Cardiac fibroblast (primary cell): ENCODE measurements at regions not wholly inside any gene's neighbourhood (a gene's known extent, or its start where the extent isn't known, plus 50 kb on each side); places are given as distances from the start of the nearest gene placed in this dataset.

Experiments
- DNase-seq, 2 donors: peaks; one replicate each; pipeline versions ENCODE4 v3.0.0 to v3.0.0-alpha.2; 2010; ENCODE audit warnings: low read depth in 2 of 2
- H3K4me3 ChIP-seq, 2 donors: replicated peaks in 1 of 2; 1 replicate in 1 of 2; 2 replicates in 1 of 2; pipeline ENCODE4 v1.5.1; 2011; ENCODE audit warnings: low read depth in 2 of 2, low read length in 2 of 2, mild to moderate bottlenecking in 2 of 2, moderate library complexity in 1 of 2
- TF ChIP-seq, protein P1 (sequence below): IDR thresholded peaks from one replicate; pipeline ENCODE4 v1.5.1; 2011; ENCODE audit warnings: low read depth, mild to moderate bottlenecking, low read length, inconsistent platforms

DNA sequence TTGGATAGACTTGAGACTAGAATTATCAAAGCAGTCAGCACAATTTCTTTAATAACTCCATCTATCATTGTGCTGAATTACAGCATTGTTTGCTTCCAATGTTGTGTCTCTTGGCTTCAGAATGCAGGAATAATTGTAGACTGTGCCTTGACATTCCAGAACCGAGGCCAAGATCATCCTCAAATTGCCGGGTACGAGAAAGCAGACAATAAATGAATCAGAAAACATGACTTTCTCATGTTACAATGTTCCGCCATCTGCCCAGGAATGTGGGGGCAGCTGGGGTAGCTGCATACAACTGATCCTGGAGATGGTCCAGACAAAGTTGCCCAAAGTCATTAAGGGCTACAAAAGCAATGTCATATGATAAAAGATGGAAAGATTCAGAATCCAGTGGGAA lies 206.2 kb upstream of the SGCD start:
- TF ChIP-seq, protein P1, sequence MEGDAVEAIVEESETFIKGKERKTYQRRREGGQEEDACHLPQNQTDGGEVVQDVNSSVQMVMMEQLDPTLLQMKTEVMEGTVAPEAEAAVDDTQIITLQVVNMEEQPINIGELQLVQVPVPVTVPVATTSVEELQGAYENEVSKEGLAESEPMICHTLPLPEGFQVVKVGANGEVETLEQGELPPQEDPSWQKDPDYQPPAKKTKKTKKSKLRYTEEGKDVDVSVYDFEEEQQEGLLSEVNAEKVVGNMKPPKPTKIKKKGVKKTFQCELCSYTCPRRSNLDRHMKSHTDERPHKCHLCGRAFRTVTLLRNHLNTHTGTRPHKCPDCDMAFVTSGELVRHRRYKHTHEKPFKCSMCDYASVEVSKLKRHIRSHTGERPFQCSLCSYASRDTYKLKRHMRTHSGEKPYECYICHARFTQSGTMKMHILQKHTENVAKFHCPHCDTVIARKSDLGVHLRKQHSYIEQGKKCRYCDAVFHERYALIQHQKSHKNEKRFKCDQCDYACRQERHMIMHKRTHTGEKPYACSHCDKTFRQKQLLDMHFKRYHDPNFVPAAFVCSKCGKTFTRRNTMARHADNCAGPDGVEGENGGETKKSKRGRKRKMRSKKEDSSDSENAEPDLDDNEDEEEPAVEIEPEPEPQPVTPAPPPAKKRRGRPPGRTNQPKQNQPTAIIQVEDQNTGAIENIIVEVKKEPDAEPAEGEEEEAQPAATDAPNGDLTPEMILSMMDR: no peak
- no peak for DNase-seq

DNA sequence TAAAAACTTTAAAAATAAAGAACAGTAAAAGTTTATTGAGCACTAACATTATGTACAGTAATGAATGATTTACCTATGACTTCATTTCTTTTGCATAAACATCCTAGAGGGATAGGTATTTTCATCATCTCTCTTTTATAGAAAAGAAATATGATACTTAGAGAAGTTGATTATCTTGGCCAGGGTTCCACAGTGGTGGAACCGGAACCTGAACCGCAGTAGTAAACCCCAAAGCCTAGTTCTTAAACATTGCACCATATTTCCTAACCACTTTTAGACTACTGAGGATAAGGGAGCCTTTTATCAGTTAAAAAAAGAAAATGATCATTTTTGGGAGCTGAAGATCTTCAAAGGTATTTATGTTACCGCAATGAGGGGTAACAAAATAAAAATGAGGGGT lies 205.7 kb upstream of the SGCD start:
- TF ChIP-seq, protein P1: no peak
- H3K4me3 ChIP-seq: no peak overlapping the region
- DNase-seq: no peak

More for the DNA sequence above, 206.2 kb upstream of the SGCD start:
- no peak overlapping the region for H3K4me3 ChIP-seq

DNA sequence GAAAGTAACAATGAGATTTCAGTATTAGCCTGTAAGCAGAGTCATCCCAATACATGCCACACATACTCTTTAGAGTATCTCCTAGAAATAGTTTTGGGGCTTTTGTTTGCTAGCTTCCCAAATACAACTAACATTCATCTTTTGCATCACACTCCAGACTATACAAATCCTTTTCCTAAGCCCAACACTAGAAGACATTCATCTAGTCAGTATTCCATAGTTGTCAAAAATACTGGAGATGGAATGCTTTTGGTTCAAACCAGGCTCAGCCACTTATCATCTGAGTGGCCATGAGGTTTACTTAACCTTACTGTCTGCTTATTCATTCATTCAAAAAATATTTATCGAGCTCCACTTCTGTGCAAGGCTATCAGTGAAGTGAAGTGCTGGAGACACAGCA lies 205.1 kb upstream of the SGCD start:
- DNase-seq: no peak
- TF ChIP-seq, protein P1: no peak
- no peak overlapping the region for H3K4me3 ChIP-seq

DNA sequence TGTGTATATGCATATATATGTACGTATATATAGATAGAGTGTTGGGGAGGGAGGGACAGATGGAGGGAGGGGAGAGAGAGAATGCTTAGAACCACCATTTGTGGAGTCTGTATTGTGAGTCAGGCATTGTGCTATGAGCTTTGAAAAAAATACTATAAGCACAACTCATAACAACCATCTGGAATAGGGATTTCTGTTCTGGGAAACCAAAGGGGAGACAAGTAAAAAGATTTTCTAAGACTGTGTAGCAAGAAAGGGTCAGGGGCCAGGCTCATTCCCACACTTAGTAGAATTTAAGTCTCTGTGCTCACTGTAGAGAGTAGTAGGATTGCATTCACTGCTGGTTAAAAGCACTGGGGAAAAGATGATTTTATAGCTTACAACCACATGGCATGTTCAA lies 202.3 kb upstream of the SGCD start:
- H3K4me3 ChIP-seq: no peak overlapping the region
- no peak for DNase-seq
- TF ChIP-seq, protein P1: no peak

DNA sequence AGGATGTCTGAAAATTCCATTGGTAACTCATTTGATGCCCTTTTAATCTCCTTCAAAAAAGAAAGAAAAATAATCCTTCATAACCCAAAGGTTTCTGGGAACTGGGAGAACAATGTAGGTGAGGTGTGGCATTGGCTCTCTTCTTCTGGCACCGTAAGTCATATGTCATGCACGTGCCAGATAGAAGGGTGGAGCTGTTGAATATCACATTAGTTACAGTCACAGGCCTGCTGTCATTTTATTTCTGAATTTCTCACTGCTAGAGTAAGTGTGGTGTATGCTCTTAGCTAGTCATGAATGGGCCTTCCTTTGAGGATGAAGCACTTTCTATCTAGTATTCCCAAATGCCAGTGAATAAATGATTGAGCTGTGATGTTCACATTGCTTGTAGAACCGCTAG lies 201.8 kb upstream of the SGCD start:
- no peak overlapping the region for H3K4me3 ChIP-seq
- no peak for DNase-seq
- TF ChIP-seq, protein P1: no peak

DNA sequence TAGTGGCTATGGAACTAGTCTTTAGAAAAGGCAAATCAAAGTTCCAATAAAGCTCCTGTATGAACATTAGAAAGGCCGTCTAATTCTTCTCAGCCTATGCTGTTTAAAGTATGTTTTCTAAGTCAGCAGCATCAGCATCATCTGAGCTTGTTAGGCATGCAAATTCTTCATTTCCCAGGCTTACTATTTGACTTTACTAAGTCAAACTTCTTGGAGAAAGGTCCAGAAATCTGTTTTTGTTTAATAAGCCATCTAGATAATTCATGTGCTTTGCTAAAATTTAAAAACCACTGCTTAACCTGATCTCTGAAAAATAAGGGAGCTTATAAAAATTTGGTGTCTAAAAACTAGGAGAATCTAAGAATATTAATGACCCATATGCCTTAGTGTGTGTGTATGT lies 200.2 kb upstream of the SGCD start:
- no peak overlapping the region for H3K4me3 ChIP-seq
- TF ChIP-seq, protein P1: no peak
- DNase-seq: no peak

DNA sequence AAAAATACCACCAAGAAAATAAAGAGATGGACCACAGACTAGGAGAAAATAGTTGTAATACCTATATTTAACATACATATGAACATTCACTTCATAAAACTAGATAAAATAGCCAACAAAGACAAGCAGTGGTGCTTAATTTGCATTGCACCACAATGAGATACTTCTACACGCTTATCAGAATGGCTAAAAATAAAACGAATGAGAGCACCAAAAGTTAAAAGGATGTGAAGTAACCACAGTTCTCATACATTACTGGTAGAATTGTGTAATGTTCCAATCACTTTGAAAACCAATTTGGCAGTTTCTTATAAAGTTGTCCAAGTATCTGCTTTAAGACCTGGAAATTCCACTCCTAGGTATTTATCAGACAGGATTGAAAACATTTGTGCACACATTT lies 198.9 kb upstream of the SGCD start:
- H3K4me3 ChIP-seq: no peak overlapping the region
- TF ChIP-seq, protein P1: no peak
- DNase-seq: no peak
